ENCODE measurements at regions not wholly inside any gene's neighbourhood (a gene's known extent, or its start where the extent isn't known, plus 50 kb on each side); places are given as distances from the start of the nearest gene placed in this dataset.
A peak's percentile ranks its signal among the peaks of the same experiment; 100 is the strongest.

DNA sequence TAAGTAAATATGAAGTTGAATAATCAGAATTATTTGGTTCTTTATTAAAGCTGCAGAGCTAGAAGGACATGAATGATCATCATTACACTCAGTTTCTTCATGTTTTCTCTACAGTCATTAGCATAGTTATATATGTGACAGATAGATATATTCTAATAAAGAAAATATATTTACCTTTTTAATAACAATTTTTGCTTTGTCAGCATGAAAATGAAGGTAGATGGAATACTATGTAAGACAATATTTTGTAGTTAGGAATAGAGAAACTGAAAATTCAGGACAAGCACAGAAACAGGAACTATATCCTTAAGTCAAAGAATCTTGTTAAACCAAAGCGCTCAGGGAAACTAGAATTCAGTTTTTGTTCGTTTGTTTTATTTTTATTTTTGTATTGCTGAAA, 649.9 kb upstream of the NRXN1 start:
- no peak for DNase-seq

DNA sequence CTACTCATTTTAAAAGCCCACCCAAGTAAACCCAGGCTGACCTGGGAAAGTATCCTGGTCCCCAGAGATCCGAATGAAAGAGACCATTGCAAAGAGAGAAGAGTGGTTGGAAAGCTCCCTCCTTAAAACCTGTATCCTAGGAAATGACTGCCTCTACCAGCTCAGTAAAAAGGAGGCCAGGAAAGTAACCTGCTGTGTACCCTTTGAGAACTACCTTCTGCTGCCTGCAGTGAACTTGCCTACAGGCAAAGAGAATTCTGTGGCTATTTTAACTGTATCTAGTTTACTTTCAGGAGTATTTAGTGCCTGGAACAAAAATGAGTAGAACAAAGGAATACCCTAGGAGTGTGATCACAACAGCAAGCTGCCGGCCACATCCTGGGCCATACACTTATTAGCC, 641.7 kb upstream of the NRXN1 start:
- no peak for DNase-seq

DNA sequence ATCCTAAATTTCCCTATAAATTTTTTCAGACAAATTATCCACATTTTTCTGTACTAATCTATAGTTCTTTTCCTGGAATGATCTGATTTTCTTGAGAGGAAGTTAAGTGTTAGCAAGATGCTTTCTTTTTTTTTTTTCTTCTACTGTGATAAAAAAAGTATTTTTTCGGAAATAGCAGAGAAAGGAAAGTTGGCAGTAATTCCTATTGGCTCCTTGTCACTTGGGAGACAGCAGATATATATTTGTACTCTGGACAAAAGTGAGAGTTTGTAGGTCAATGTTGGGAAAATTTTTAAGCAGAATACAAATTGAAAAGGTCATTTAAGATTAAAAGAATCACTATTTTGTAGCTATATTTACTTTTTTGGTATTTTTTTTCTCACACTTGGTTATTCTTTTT, 635.7 kb upstream of the NRXN1 start:
- DNase-seq, result no peak

DNA sequence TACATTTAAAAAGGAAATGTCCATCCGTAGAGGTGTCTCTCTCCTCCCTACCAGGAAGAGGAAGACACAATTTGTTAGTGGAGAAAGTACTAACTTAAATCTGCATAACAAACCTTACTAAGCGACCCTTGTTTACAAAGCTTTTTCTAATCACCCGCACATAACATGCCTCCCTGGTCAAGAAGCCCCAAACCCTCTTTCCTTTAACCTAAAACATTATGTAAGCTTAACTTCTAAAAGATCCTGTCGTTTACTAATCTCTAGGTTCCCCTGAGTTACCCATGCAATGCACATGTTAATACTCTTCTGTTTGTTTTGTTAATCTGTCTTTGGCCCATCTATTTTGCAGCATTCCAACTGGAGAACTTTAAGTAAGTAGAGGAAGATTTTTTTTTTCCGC, 630.3 kb upstream of the NRXN1 start:
- DNase-seq, result no peak

DNA sequence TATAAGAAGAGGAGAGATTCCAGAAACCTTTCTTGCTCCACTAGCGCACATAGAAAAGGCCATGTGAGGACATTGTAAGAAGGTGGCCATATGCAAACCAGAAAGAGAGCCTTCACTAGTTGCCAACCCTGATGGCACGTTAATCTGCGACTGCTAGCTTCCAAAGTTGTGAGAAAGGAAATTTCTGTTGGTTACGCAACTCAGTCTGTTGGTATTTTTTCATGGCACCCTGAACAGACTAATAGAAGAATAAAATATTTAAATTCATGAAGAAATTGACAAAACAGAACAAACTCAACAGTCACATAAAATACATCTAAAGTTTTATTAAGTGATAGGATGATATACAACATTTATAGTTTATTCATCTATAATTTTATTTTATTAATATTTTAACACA, 625.9 kb upstream of the NRXN1 start:
- DNase-seq, result no peak

DNA sequence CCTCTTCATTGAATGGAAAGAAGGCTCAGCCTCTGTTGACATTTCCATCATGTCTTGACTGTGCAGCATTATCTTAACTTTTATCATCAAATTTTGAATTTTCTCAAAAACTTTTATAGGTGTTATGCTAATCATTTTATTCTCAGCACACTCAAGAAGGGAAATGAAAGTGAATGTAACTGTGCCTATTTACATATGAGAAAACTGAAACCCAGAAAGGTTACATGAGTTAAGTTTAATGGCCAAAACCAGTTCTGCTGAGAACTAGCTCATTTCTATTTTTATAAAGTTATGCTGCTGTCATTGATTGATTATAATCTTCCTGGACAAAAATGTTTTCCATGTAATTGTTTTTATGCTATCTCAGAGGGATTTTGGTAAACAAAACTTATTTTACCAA, 618.8 kb upstream of the NRXN1 start:
- DNase-seq, result no peak

DNA sequence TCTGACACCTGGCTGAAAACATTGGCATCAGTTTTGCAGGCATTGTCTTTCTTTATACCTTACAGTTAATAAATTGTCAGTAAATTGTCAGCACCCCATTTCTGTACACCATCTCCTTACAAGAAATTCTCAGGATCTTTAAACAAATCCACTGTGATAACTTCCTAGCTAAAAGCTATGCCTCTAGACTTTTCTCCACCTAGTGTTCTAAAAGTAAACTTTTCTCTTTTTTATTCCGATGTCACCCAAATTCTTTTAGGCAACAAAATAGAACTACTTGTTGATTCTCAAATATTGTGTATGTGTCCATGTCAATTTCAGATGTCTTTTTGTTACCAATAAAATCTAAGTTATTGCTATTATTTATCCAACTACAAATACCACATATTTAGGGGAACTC, 617.4 kb upstream of the NRXN1 start:
- no peak for DNase-seq

DNA sequence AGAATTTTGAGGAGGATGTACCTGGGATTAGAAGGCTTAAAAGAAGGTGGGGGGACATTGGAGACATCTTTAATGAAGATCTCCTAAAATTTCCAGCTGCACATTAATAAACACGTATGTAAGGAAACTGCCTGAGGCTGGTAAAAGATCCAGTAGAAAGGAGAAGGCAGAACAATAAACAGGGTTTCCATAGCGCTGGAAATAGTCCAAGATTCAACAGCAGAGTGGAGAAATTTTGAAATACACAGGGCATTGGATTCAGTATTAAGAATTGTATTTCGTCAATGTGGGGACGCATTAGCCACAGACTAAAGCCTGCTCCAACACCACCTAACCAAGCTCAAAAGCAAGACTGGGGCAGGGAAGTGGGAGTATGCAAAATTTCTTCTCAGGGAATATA, 606.9 kb upstream of the NRXN1 start:
- no peak for DNase-seq

DNA sequence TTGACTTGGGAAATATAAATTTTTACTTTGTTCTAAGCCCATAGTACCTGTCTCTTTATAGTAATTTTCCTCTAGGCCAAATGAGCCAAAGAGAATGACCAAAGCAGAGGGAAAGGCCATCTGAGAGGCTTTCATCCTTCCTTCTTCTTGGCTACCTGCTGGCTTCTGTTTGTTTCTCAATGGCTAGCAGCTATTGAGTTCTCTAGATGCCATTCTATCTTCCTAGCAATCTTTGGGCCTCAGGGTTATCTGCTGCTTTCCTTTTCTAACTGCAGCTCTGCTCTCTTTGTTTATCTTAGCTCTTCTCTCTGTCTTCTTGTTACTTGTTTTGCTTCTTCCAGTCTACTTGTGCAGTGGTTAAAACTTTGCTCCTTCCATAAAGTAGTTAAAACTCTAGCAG, 601.1 kb upstream of the NRXN1 start:
- DNase-seq, result no peak

DNA sequence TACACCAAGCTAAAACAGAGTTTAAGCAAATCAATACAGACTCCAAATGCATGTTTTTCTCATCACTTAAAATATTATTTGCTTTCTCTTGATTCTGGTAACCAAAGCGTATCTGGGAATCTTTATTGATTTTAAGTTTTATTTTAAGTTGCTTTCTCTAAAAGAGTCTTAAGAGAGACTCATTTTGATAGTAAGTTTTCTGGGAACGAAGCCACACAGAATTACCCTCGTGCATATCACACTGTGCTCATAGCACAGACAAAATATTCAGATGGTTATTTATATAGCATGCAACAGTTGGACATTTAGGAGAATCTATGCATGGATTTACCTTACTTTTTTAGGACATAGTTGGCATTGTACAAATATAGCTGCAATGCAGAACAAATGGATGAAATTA, 597.5 kb upstream of the NRXN1 start:
- DNase-seq, result no peak

DNA sequence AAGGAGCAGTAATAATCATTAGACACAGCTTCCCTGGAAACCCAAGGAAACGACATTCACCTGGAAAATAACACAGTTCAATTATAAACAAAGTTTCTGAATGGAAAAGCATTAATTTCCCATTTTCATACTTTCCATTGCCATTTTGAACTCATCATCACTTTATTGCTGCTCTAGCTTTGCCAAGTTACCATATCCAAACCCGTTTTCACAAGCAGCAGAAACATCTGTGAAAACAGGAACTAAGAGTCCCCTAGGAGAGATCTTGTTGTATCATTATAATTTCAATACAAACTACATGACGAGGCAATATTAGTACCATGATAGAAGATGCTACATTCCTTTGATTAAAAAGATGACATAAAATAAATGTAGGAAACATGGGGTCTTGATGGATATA, 597.0 kb upstream of the NRXN1 start:
- no peak for DNase-seq

DNA sequence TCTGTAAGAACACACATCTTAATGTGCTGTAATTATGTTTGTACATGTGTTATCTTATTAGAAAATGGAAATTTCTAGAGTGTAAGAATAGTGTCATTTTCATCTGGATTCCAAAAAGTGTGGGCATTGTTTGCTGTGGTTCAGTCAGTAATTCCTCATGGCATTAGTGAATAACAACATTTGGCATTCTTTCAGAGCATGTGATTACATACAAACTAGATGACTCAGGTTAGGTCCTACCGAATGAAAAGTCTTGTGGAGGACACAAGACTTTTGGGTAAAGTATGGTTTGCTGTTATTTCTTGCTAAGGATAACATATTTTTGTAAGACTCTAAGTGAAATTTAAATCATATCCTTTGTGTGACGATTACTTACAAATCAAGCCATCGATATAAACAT, 593.1 kb upstream of the NRXN1 start:
- DNase-seq, result no peak

DNA sequence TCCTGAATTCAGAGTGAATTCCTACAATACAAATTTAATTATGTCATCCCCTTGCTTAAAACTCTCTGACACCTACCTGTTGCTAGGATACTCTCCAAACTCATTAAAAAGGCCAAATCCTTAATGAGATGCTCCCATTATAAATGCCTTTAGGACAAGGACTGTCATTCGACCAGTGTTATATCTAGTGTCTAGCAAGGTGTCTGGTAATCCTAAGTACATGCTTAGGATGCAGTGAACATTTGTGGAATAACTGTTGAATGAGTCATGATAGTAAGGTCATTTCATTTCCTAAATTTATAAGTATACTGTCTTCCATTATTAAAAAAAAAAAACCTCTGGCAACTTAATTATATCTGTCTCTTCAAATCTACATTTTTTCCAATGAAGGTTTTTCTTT, 588.9 kb upstream of the NRXN1 start:
- DNase-seq, result no peak

DNA sequence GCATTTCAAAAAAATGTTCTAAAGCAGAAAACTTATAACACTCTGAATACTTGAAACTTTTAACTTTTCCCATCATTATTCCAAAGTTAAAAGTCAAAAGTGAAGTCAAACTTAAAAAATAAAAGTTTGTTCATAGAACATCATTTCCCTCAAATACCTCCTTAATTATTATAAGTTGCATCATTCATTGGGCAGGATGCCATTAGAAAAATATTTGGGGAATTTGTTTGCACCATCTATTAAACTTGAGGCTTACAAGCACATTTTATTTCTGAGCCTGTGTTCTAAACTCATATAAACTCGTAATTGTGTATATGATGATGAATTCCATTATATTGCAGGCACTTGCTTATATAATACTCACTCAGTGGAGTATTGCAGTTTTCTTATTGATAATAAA, 588.0 kb upstream of the NRXN1 start:
- DNase-seq, result no peak

DNA sequence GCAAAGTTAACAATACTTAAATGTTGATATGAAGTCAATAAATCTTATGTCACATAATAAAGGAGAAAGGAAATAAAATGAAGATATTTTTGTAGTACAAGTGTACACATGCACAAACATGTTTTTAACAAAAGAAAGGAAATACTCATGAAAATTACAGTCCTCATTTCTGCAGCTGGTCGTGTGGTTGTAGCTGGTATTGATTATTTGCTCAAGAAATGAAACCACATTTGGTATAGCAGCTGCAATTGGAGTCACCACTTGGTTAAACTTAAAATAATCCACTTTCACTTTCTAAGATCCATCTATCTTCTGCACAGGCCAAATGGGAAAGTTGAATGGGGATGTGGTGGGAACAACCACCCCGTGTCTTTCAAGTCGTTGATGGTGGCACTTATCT, 580.5 kb upstream of the NRXN1 start:
- peak; percentile 47 for DNase-seq

DNA sequence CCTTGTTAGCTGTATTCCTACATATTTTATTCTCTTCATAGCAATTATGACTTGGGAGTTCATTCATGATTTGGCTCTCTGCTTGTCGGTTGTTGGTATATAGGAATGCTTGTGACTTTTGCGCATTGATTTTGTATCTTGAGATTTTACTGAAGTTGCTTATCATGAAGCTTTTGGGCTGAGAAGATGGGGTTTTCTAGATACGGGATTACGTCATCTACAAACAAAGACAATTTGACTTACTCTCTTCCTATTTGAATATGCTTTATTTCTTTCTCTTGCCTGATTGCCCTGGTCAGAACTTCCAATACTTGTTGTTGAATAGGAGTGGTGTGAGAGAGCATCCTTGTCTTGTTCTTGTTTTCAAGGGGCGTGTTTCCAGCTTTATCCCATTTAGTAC, 569.8 kb upstream of the NRXN1 start:
- DNase-seq, result no peak

DNA sequence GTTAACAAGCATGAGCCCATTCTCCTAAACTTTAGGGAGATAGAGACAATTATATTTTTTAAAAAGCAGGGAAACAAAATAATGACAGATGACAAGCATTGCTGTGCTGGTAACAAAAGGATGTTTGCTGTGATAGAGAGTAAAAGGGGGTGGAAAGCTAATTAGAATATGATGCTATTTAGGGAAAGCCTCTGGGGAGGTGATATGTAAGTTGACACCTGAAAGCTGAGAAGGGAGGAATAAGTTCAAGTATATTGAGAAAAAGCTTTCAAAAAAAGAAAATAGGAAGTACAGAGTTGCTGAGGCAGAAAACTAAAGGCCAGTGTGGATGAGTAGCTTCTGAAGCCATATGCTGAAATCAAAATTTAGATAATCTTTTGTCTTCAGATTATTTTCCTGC, 565.2 kb upstream of the NRXN1 start:
- DNase-seq, result no peak

DNA sequence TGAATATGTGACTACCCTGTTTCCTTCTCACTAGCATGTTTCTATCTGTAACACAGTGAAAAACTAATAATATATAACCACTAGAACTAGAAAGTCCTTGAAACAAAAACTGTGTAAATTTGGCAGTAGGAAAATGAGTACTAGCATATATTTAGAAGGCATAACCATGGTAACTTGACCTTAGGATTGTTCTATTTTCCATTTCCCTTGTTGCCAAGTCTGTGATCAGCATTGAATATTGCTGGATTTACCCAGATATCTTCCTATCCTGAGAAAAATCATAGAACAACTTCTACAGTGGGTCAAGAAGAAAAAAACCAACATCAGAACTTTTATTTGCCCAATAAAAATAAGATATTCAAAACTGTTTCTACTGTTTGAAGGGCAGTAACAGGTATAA, 563.9 kb upstream of the NRXN1 start:
- no peak for DNase-seq

DNA sequence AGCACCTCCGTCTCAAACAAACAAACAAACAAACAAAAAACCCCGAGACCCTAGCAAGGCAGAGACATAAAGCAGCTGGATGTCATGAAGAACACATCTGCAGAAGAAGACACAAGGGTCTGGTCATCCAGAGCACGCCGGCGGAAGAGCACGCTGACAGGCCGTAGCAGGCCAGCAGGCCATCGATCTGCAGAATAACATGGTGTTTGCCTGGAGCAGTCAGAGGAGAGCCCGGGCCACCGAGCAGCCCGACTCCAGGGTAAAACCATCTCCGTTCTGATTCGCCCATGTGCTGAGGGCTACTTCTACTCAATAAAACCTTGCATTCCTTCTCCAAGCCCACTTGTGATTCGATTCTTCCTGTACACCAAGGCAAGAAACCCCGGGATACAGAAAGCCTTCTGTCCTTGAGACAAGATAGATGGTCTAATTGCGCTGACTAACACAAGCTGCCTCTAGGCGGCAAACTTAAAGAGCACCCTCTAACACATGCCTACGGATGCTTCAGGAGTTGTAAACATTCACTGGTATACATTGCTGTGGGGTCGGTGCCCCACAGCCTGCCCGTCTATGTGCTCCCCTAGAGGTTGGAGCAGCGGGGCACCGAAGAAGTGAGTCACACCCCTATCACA, 549.8 kb upstream of the NRXN1 start:
- DNase-seq, result no peak

DNA sequence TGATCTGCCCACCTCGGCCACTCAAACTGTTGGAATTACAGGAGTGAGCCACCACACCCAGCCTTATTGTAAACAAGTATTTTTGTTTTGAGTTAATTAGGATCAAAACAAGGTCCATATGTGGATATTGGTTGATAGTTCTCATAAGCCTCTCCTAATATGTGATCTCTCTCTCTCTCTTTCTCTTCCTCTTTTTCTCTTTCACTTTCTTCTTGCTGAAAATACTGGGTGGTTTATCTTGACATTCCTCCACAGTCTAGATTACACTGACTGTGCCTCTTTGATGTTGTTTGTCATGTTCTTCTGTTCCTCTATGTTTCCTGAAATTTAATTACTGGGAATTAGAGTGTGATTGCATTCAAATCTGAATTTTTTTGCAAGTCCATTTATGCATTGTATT, 547.5 kb upstream of the NRXN1 start:
- DNase-seq, result no peak

DNA sequence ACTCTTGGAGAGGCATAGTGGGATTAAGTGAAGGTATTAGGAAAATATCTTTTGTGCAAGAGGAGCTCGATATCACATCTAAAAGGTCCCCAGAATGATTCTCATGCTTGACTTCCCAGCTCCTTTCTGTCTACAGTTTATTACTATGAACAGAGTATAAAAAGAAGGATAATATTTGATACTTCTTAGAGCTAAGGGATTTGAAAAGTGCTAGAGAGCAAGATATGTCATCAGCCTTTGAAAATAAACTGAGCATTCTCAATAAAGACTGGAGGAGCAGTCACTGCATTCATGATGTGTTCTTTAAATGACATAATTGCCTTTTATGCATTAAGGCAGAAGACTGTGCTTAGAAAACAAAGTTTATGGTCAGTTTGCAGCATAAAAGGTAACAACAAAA, 543.2 kb upstream of the NRXN1 start:
- DNase-seq, result no peak

DNA sequence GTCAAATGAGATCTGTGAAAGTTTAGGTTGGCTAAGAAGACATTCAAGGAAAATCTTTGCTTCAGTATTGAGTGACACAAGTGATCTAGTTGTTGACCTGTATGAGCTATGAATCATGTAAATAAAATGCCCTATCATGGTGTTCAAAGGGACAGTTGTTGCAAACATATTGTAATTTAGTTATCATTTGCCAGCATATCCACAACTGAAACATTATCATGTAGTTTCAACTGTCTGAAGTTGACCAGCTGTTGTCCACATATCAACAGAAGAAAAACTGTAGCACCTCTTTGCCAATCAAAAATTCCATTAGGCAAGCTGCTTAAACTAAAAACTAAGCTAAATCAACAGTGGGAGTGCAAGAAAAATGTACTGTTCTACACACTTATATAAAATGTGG, 527.1 kb upstream of the NRXN1 start:
- DNase-seq, result no peak

DNA sequence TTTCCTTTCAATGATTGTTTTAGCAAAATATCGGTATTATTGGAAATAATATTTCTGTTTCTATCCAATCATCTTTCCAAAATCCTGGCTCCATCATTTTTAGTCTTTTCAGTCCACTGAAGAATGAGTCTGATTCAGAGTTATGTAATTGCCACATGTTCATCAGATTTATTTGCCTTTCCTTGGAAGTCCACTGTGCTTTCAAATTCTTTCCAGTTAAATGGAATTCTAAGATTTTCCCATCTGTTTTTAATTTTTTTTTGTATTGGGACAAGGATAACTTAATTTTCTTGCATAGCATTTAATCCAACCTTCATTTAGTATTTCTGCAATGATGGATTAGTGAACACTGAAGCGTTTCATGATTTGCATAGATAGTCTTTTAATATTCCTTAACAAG, 521.5 kb upstream of the NRXN1 start:
- no peak for DNase-seq

DNA sequence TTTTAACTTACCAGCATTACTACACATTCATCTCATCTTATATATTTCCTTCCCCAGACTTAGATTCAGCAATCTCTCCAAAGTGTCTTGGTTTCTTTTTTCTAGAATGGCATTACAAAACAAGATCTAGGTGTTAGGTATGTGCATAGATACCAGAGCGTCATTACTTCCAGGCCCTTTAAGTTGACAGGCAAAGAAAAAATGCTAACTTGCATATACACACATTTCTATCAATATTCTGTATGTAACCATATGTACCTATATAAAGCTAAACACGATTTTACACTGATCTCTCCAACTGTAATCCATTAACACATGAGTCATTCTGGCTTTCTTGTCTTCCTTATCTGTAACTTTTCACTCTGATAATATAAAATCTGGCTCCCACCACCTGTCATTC, 503.8 kb upstream of the NRXN1 start:
- no peak for DNase-seq

DNA sequence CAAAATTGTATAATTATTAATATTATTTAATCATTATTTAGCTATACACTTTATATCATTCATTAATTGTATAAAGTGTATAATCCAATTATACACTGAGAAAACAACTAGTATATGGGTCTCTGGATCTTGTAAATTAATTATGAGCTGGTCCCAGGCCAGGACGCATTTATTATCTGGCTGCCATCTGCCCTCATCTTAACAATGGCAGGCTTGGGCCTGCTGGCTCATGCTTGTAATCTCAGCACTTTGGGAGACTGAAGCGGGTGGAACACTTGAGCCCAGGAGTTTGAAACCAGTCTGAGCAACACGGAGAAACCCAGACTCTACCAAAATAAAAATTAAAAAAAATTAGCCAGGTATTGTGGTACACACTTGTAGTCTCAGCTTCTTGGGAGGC, 502.2 kb upstream of the NRXN1 start:
- DNase-seq, result no peak

DNA sequence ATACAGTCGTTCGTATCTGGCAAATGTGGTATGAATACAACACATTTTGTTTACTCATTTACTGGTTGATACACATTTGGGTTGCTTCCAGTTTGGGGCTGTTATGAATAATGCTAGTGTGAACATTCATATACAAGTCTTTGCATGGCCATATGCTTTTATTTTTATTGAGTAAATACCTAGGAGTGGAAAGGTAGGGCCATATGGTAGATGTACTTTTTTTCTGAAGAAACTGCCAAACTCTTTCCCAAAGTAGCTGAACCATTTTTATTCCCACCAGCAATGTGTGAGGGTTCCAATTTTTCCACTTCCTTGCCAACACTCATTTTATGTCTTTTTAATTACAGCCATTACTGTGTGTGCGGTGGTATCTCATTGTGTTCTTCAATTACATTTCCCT, 496.2 kb upstream of the NRXN1 start:
- DNase-seq, result no peak

Data from NCI-H774 (cell line).